C1 segment of cervical spinal cord (tissue), 14 donors: ENCODE measurements at regions not wholly inside any gene's neighbourhood (a gene's known extent, or its start where the extent isn't known, plus 50 kb on each side); places are given as distances from the start of the nearest gene placed in this dataset.

Experiments
- DNase-seq, 14 donors: peaks; one replicate each; lab custom pipeline; 2025; lab: John Stamatoyannopoulos, UW

- no peak for DNase-seq
These were observed 311.7 kb upstream of the NFE2L3 start for GRCh38 chr7:25840209-25840792.

DNA sequence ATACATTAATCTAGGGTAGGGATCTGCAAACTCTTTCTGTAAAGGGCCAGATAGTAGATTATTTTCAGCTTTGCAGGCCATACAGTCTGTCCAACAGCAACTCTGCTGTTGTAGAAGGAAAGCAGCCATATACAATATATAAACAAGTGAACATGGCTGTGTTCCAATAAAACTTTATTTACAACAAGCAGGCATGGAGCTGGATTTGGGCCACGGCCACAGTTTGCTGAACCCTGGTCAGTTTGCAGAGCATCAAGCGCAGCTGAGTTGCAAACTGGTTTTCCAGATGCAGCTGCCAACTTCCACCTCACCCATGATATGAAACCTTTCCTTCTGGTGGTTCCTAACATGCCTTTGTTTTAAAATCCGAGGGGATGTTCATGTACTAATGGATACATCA lies 310.4 kb upstream of the NFE2L3 start:
- no peak for DNase-seq

GRCh38 chr7:25842201-25842733 lies 309.7 kb upstream of the NFE2L3 start:
- DNase-seq, result no peak

DNA sequence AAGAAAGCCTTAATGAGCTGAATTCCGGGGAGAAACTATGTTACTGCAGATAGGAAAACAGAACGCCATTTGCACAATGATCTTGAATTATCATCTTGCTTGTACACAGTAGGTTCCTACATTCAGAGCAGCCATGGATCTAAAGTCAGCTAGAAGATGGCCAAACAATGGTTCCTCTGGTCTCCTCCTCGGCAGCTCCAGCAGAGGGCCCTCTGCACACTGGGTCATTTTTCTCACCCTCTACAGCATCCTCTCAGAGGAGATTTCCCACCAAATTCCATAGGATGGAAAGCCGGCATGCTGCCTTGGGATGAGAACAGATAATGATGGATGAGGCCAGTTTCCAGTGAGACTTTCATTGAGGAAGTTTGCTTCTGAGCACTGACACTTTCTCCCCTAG lies 308.5 kb upstream of the NFE2L3 start:
- no peak for DNase-seq

GRCh38 chr7:25844102-25844870 lies 307.7 kb upstream of the NFE2L3 start:
- no peak for DNase-seq

- DNase-seq, result no peak
These were observed 306.5 kb upstream of the NFE2L3 start for GRCh38 chr7:25845464-25845863.

DNA sequence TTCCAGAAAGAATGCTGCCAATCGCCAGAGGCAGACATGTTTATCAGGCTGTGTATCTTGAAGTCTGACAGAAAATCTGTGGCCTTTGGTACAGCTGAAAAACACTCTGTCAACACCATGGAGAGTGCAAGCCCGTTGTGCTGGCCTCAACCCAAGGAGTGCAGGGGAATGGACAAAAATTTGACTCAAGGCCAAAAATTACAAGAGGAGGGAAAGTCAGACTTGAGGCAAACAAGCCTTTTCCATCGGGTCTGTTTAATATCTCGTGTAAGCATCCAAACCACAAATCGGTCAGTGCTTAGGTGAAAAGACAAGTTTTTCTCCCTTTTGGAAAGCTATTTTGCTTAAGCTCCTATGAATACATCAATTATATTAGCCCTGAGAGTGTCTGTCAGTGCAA lies 305.3 kb upstream of the NFE2L3 start:
- peak in 4 of 14 donors; percentile 20 to 49 (median 27) for DNase-seq

DNA sequence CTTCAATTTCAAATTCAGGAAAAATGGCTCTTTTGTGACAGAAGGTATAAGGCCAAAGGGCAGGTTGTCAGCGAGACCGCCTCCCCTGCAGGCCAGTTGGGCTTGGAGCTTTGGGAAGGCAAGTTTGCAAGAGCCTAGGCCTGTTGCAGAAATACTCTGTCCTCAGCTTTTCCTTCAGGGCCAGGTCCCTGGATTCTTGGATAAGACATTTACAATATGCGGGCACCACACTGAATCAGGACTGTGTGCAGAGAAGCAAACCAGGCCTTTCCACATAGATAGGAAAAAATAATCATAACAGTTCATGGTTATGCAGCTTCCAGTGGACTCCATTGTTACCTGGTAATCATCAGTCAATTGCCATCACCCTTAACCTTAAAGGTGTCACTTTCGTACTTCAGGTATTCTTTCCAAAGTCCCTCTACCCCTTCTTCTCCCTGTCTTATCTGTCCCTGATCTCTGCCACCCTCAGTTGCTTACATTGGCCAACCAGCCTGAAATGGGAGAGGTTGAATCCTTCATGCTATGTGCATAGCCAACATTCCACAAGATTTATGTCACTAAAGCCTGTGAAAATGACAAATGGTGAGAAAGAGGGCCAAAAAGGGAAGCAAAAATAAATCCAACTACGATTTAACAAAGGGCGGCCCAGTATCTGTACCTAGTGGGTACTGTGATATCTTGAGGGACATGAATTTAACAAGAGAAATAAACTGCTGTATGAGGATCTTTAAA lies 304.5 kb upstream of the NFE2L3 start:
- DNase-seq, result no peak

DNA sequence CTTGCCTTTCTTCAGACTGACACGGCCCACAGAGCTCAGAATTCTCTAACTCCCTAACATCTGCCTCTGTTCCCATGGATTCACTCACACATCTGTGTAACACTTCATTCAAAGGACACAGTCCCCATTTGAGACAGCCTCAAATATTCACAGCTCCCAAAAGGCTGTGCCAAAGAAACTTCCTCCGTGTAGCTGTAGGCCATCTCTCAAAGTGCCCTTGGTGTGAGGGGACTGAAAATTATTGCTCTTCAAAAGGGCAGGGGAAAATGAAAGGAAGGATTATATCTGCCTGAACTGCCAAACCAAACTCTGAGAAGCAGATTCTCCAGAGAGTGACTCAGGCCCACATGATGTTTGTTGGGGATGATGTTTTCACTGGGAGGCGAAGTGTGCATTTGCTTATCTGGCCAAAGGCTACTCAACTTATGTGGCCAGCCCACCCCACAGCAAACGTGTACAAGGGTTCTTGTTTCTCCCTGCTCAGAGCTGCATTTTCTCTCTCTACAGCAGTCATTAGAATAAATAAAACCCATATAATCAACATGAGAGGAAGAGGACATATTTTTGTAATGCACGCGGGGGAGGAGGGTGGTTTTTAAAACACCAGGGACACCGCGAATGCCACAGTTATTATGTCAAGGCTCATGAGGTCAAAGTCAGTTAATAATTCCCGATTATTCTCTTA lies 302.4 kb upstream of the NFE2L3 start:
- DNase-seq, result peak in 2 of 14 donors; percentile 19 to 23

GRCh38 chr7:25850216-25850615 lies 301.8 kb upstream of the NFE2L3 start:
- DNase-seq, result no peak

GRCh38 chr7:25850735-25851134 lies 301.3 kb upstream of the NFE2L3 start:
- no peak for DNase-seq

- peak; percentile 5 to 85 (median 69) for DNase-seq
These were observed 300.4 kb upstream of the NFE2L3 start for GRCh38 chr7:25851332-25852210.

- DNase-seq, result no peak
These were observed 299.6 kb upstream of the NFE2L3 start for GRCh38 chr7:25852211-25852938.

- DNase-seq, result no peak
These were observed 299.1 kb upstream of the NFE2L3 start for GRCh38 chr7:25852939-25853271.

- DNase-seq, result no peak
These were observed 298.7 kb upstream of the NFE2L3 start for GRCh38 chr7:25853314-25853713.

DNA sequence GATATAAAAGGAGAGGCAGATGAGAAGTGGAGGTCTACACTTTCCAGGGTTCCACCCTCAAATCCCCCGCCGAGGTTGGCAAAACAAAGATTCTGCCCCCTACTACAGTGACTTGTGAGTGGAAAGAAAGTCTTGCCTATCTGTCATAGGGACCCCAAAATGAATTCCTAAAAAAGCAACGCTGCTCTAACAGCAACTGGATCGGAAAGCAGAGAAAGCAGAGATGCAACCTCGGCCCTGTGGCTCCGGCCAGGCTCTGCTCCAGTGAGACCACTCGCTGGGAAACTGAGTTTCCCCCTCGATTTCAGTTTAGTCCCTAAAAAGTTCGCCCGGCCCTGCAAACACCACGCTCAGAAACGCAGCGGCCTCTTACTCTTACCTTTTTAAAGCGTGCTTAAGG lies 297.9 kb upstream of the NFE2L3 start:
- no peak for DNase-seq

DNA sequence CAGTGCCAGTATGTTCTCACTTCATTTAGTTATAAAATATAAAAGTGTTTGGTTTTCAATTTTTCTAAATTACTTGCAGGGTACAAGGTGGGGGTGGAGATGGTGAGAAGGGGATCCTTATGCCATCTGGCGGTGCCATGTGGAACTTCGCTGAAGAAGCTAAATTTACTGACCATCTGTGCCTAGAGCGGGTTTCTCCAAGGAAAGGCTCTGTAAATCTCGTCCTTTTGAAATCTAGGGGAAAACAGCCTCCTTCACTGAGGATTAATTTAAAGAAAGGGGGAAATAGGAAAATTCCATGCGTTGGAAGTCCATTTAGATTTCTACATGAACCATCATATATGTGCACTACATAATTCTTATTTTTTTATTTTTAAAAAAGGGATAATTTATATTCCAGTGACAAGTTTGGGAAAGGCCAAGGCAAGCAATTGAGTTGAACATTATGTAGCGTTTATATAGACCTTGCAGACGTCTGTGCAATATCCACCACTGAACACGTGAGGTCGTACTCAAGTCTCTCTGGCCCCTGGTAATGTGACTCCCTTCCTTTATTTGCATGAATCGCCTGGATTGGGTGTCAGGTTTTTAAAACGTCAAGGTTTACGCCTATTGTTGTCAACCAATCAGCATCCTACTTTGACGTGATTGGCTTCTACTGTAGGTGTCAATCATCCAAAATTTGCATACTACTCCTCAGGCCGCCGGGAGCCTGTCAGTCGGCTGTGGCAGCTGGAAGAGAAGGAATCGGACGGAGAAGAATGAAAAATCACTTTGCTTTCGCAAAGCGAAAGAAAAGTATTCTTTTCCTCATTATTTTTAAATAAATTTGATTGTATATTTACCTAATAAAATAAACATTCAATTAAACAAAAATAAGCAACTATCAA lies 297.1 kb upstream of the NFE2L3 start:
- DNase-seq, result peak in 5 of 14 donors; percentile 19 to 67 (median 23)

DNA sequence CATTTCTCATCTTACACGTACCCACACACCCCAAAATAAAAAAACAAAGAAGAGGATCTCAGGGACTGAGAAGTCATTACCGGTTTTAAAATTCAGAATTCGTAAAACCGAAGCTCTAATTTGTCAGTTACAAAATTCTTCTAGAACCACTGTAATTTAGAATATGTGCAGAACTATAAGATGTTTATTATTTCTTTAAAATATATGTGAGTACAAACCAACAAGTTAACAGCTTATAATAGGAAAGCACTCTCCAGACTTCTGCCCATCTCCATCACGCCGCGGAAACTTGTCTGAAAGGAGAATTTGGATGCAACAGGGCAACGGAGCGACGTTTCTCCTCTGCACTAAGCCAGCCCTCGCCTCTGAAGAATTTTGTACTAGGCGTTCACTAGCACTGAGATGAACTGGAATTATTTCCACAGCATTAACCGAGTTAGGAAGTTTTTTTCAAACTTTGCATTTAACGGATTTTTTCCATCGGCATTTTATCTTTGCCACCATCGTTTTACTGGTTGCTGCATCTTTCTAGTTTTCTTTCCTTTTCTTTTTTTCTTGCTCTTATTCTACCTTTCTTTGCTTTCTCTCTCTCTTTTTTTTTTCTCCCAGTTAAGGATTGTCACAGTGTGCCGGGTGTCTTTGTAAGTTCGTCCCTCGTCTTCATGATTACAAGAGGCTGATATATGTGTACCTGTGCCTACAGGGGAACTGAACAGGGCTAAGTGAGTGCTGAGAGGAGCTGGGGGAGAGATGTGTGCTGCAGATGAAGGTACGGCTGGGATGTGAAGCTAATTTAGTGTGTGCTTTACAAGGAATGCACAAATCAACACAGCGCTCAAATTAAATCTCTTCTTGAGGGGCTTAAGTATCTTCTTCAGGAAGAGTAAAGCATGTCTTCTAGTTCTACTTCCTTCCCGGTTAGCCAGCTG lies 295.9 kb upstream of the NFE2L3 start:
- peak in 1 of 14 donors; percentile 39 for DNase-seq
